Right kidney (tissue), 1 donor: ENCODE measurements at regions not wholly inside any gene's neighbourhood (a gene's known extent, or its start where the extent isn't known, plus 50 kb on each side); places are given as distances from the start of the nearest gene placed in this dataset.
A peak's percentile ranks its signal among the peaks of the same experiment; 100 is the strongest.
"Not testable (repeated sequence)": the region's sequence is repeated elsewhere in the genome, so short reads cannot be mapped to it uniquely, and the experiment has no call there.

Experiments
- DNase-seq: peaks from one replicate; pipeline ENCODE4 v3.0.0-alpha.2; 2016

GRCh38 chr16:73949574-73950320, 346.9 kb upstream of the PSMD7 start:
- DNase-seq = no peak

GRCh38 chr16:73945631-73946030, 351.0 kb upstream of the PSMD7 start:
- no peak for DNase-seq

- not testable (repeated sequence) for DNase-seq
Observed at GRCh38 chr16:73943184-73943583, 353.4 kb upstream of the PSMD7 start.

- DNase-seq = not testable (repeated sequence)
Observed at GRCh38 chr16:73940786-73941185, 355.8 kb upstream of the PSMD7 start.

- DNase-seq = no peak
Observed at GRCh38 chr16:73923951-73924350, 372.7 kb upstream of the PSMD7 start.

GRCh38 chr16:73921295-73921694, 375.3 kb upstream of the PSMD7 start:
- no peak for DNase-seq

GRCh38 chr16:73916829-73917594, 379.6 kb upstream of the PSMD7 start:
- DNase-seq = no peak

GRCh38 chr16:73915935-73916334, 380.7 kb upstream of the PSMD7 start:
- no peak for DNase-seq

GRCh38 chr16:73915140-73915539, 381.5 kb upstream of the PSMD7 start:
- no peak for DNase-seq

GRCh38 chr16:73912850-73913249, 383.8 kb upstream of the PSMD7 start:
- no peak for DNase-seq

GRCh38 chr16:73912281-73912680, 384.3 kb upstream of the PSMD7 start:
- no peak for DNase-seq

GRCh38 chr16:73909529-73910035, 387.0 kb upstream of the PSMD7 start:
- no peak for DNase-seq

- DNase-seq = peak; percentile 20
Observed at GRCh38 chr16:73891129-73891542, 405.5 kb upstream of the PSMD7 start.

- DNase-seq = no peak
Observed at GRCh38 chr16:73890186-73891128, 406.2 kb upstream of the PSMD7 start.

GRCh38 chr16:73888840-73889490, 407.6 kb upstream of the PSMD7 start:
- DNase-seq = no peak

GRCh38 chr16:73887911-73888310, 408.7 kb upstream of the PSMD7 start:
- DNase-seq = no peak

- DNase-seq = no peak
Observed at GRCh38 chr16:73886426-73886825, 410.2 kb upstream of the PSMD7 start.

GRCh38 chr16:73885319-73885718, 411.3 kb upstream of the PSMD7 start:
- no peak for DNase-seq

GRCh38 chr16:73883841-73884240, 412.8 kb upstream of the PSMD7 start:
- no peak for DNase-seq

GRCh38 chr16:73883126-73883525, 413.5 kb upstream of the PSMD7 start:
- no peak for DNase-seq

GRCh38 chr16:73882651-73883050, 414.0 kb upstream of the PSMD7 start:
- no peak for DNase-seq

GRCh38 chr16:73882033-73882432, 414.6 kb upstream of the PSMD7 start:
- DNase-seq = no peak
